ENCODE measurements at regions not wholly inside any gene's neighbourhood (a gene's known extent, or its start where the extent isn't known, plus 50 kb on each side); places are given as distances from the start of the nearest gene placed in this dataset.
"Not testable (repeated sequence)": the region's sequence is repeated elsewhere in the genome, so short reads cannot be mapped to it uniquely, and the experiment has no call there.

DNA sequence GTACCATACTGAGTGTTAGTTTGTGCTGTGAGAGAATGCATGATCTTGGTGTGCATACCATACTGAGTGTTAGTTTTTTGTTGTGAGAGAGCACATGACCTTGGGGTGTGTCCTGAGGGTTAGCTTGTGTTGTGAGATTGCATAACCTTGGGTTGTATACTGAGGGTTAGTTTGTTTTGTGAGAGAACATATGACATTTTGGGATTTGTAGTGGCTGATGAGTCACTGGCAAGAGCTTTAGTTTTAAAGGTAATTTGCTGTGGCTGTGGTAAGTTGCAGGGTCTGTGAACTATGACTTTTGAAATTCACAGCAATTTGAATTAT is 1068.3 kb upstream of the EDIL3 start:
- no peak for DNase-seq (ENCODE audit: low spot score)

DNA sequence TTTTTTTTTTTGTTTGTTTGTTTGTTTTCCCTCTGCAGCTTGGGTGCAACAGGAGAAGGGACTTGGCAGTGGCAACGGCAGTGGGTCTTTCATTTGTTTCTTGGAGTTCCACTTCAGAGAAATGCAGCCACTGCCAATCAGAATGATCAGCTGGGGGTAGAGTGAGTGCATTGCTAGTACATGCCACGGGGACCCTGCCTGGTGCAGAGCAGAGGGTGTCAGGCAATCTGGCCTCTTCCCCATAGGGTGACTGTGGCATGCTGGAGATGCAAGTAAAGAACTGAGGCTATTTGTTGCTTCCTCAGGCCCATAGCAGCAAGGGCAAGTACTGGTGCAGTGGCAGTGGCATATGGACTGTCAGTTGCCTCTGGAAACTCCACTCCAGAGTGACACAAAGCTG is 1073.6 kb upstream of the EDIL3 start:
- DNase-seq (ENCODE audit: low spot score), result no peak
- in situ Hi-C loops (cut with MboI; ENCODE audit: low pct_unique_long_range_greater_than_20kb, low sequenced_read_pairs, unreplicated experiment), result no loop called here

More for the DNA sequence above, 1068.3 kb upstream of the EDIL3 start:
- TF ChIP-seq, protein P1, sequence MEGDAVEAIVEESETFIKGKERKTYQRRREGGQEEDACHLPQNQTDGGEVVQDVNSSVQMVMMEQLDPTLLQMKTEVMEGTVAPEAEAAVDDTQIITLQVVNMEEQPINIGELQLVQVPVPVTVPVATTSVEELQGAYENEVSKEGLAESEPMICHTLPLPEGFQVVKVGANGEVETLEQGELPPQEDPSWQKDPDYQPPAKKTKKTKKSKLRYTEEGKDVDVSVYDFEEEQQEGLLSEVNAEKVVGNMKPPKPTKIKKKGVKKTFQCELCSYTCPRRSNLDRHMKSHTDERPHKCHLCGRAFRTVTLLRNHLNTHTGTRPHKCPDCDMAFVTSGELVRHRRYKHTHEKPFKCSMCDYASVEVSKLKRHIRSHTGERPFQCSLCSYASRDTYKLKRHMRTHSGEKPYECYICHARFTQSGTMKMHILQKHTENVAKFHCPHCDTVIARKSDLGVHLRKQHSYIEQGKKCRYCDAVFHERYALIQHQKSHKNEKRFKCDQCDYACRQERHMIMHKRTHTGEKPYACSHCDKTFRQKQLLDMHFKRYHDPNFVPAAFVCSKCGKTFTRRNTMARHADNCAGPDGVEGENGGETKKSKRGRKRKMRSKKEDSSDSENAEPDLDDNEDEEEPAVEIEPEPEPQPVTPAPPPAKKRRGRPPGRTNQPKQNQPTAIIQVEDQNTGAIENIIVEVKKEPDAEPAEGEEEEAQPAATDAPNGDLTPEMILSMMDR (IDR thresholded peaks at IDR 0.05; ENCODE audit: extremely low read depth, insufficient read depth, missing control alignments), result no peak
- in situ Hi-C loops (cut with MboI; ENCODE audit: low pct_unique_long_range_greater_than_20kb, low sequenced_read_pairs, unreplicated experiment), result no loop called here

DNA sequence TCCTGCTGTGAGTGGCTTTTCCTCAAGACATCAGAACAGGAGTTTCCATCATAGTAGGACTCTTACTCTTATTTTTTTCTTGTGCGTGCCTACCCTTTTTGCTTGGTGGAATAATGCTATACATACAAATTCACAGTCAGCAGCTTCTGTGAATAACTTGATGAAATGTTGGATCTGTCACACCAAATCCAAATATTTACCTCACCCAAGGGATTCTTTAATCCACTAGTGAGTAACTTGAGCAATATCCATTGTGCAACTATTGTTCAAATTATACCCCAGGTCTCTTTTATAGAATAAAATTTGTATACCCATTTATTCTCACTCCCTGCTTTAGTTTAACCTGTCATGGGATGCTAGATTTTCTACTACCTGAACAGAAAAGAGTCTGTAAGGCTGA is 1078.3 kb upstream of the EDIL3 start:
- TF ChIP-seq, protein P1 (IDR thresholded peaks at IDR 0.05; ENCODE audit: extremely low read depth, insufficient read depth, missing control alignments), result no peak
- no peak for DNase-seq (ENCODE audit: low spot score)
- in situ Hi-C loops (cut with MboI; ENCODE audit: low pct_unique_long_range_greater_than_20kb, low sequenced_read_pairs, unreplicated experiment), result no loop called here

More for the DNA sequence above, 1073.6 kb upstream of the EDIL3 start:
- TF ChIP-seq, protein P1 (IDR thresholded peaks at IDR 0.05; ENCODE audit: extremely low read depth, insufficient read depth, missing control alignments), result no peak

DNA sequence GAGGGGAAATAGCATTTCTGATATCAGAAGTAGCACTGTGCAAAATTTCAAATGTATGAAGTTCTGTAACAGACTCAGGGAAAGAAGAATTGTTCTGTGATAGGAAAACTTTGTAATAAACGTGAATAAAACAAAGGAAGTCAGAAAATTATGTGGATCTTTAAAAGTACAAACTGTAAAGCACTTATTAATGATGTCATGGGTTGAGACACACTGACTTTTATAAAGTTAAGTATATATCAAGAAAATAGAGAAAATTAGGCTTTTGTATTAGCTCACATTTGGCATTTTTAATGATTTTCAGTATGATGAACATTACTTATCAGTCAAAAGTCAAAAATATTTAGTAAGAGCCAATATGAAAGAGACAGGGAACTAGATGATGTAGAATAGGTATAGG is 1081.7 kb upstream of the EDIL3 start:
- no peak for DNase-seq (ENCODE audit: low spot score)
- in situ Hi-C loops (cut with MboI; ENCODE audit: low pct_unique_long_range_greater_than_20kb, low sequenced_read_pairs, unreplicated experiment), result no loop called here
- TF ChIP-seq, protein P1 (IDR thresholded peaks at IDR 0.05; ENCODE audit: extremely low read depth, insufficient read depth, missing control alignments), result no peak

DNA sequence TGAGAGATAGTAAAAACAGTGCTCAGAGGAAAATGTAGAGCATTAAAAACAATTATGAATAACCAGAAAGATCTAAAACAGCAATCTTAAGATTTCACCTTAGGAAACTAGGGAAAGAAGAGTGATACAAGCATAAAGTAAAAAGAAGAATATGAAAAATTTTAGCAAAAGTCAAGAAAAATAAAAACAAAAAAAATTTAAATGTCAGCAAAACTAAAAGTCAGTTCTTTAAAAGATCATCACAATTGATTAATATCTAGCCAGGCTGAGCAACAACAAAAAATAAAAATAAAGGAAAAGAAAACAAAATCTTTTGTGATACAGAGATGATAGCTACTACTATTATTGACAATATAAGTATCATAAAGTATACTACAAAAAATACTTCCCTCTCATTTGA is 1088.1 kb upstream of the EDIL3 start:
- in situ Hi-C loops (cut with MboI; ENCODE audit: low pct_unique_long_range_greater_than_20kb, low sequenced_read_pairs, unreplicated experiment), result no loop called here
- TF ChIP-seq, protein P1 (IDR thresholded peaks at IDR 0.05; ENCODE audit: extremely low read depth, insufficient read depth, missing control alignments), result no peak
- no peak for DNase-seq (ENCODE audit: low spot score)

DNA sequence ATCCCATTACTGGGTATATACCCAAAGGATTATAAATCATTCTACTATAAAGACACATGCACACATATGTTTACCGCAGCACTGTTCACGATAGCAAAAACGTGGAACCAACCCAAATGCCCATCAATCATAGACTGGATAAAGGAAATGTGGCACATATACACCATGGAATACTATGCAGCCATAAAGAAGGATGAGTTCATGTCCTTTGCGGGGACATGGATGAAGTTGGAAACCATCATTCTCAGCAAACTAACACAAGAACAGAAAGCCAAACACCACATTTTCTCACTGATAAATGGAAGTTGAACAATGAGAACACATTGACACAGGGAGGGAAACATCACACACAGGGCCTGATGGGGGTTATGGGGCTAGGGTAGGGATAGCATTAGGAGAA is 1090.5 kb upstream of the EDIL3 start:
- DNase-seq (ENCODE audit: low spot score); in situ Hi-C loops (cut with MboI; ENCODE audit: low pct_unique_long_range_greater_than_20kb, low sequenced_read_pairs, unreplicated experiment): not testable (repeated sequence)

DNA sequence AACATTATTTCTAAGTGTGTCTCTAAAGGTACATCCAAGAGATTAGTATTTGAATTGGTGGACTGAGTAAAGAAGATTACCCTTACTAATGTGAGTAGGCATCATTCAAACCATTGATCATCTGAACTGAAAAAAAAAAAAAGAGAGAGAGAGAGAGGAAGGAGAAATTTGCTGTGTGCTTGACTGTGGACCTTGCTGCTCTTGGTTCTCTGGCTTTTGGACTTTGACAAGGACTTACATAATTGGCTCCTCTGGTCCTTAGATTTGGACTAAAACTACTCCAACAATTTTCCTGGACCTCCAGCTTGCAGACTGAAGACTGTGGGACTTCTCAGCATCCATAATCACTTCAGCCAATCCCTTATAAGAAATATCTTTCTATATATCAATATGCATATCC is 1091.9 kb upstream of the EDIL3 start:
- no peak for DNase-seq (ENCODE audit: low spot score)
- in situ Hi-C loops (cut with MboI; ENCODE audit: low pct_unique_long_range_greater_than_20kb, low sequenced_read_pairs, unreplicated experiment), result no loop called here
- TF ChIP-seq, protein P1 (IDR thresholded peaks at IDR 0.05; ENCODE audit: extremely low read depth, insufficient read depth, missing control alignments), result no peak
